Hematopoietic multipotent progenitor cell treated with erythropoietin and hydrocortisone succinate and interleukin-3 and kit ligand, for 15 days (in vitro differentiated cells): ENCODE measurements at regions not wholly inside any gene's neighbourhood (a gene's known extent, or its start where the extent isn't known, plus 50 kb on each side); places are given as distances from the start of the nearest gene placed in this dataset.
A peak's percentile ranks its signal among the peaks of the same experiment; 100 is the strongest.

Experiments used
- DNase-seq: peaks from one replicate; pipeline ENCODE4 v3.0.0-alpha.2; 2015; ENCODE audit warnings: low spot score

- no peak for DNase-seq
These were observed 51.4 kb upstream of the CHMP2B start for GRCh38 chr3:87175732-87176131.

- DNase-seq: no peak
These were observed 53.3 kb upstream of the CHMP2B start for GRCh38 chr3:87173776-87174175.

GRCh38 chr3:87173071-87173470, 54.0 kb upstream of the CHMP2B start:
- no peak for DNase-seq

- DNase-seq: peak; percentile 53
These were observed 59.3 kb upstream of the CHMP2B start for GRCh38 chr3:87167628-87168456.

- DNase-seq: no peak
These were observed 62.9 kb upstream of the CHMP2B start for GRCh38 chr3:87164245-87164644.

GRCh38 chr3:87161851-87162250, 65.3 kb upstream of the CHMP2B start:
- DNase-seq: no peak

- DNase-seq: no peak
These were observed 65.7 kb upstream of the CHMP2B start for GRCh38 chr3:87161417-87161816.

- DNase-seq: no peak
These were observed 66.1 kb upstream of the CHMP2B start for GRCh38 chr3:87161013-87161412.

- no peak for DNase-seq
These were observed 68.3 kb upstream of the CHMP2B start for GRCh38 chr3:87158823-87159222.

- DNase-seq: no peak
These were observed 79.1 kb upstream of the CHMP2B start for GRCh38 chr3:87148020-87148419.

GRCh38 chr3:87147562-87147961, 79.5 kb upstream of the CHMP2B start:
- DNase-seq: no peak

GRCh38 chr3:87145553-87145952, 81.6 kb upstream of the CHMP2B start:
- peak; percentile 28 for DNase-seq

GRCh38 chr3:87136066-87136596, 91.0 kb upstream of the CHMP2B start:
- no peak for DNase-seq

- no peak for DNase-seq
These were observed 91.7 kb upstream of the CHMP2B start for GRCh38 chr3:87135412-87135811.

GRCh38 chr3:87132801-87133200, 94.3 kb upstream of the CHMP2B start:
- no peak for DNase-seq

- no peak for DNase-seq
These were observed 99.1 kb upstream of the CHMP2B start for GRCh38 chr3:87128006-87128405.

GRCh38 chr3:87127281-87127680, 99.8 kb upstream of the CHMP2B start:
- no peak for DNase-seq

- DNase-seq: no peak
These were observed 100.8 kb upstream of the CHMP2B start for GRCh38 chr3:87126321-87126720.

- DNase-seq: no peak
These were observed 102.0 kb upstream of the CHMP2B start for GRCh38 chr3:87125116-87125515.

- no peak for DNase-seq
These were observed 104.3 kb upstream of the CHMP2B start for GRCh38 chr3:87122766-87123165.

- DNase-seq: no peak
These were observed 105.3 kb upstream of the CHMP2B start for GRCh38 chr3:87121856-87122255.

GRCh38 chr3:87120881-87121280, 106.2 kb upstream of the CHMP2B start:
- DNase-seq: no peak

- no peak for DNase-seq
These were observed 106.9 kb upstream of the CHMP2B start for GRCh38 chr3:87120236-87120635.

- DNase-seq: no peak
These were observed 117.6 kb upstream of the CHMP2B start for GRCh38 chr3:87109465-87109864.
